ENCODE measurements at regions not wholly inside any gene's neighbourhood (a gene's known extent, or its start where the extent isn't known, plus 50 kb on each side); places are given as distances from the start of the nearest gene placed in this dataset.

GRCh38 chr9:105006514-105006913 lies 78.6 kb upstream of the ABCA1 start:
- TF ChIP-seq CTCF (IDR thresholded peaks at IDR 0.05) (no peak), POLR2AphosphoS5 (IDR thresholded peaks at IDR 0.05; ENCODE audit: low read depth, low read length) (no peak), TCF7L2 (IDR thresholded peaks at IDR 0.05; ENCODE audit: low read depth, low read length) (no peak)
